Kidney epithelial cell (primary cell): ENCODE measurements at regions not wholly inside any gene's neighbourhood (a gene's known extent, or its start where the extent isn't known, plus 50 kb on each side); places are given as distances from the start of the nearest gene placed in this dataset.

Experiments used
- DNase-seq: peaks from one replicate; pipeline ENCODE4 v3.0.0-alpha.2; 2010; ENCODE audit warnings: low read depth
- H3K27me3 ChIP-seq: 2 replicates; pipeline ENCODE4 v1.6.0; 2011; ENCODE audit warnings: low read length; ENCODE audit not compliant: control insufficient read depth, insufficient read depth
- H3K36me3 ChIP-seq: 2 replicates; pipeline ENCODE4 v1.5.1; 2011; ENCODE audit warnings: low read length; ENCODE audit not compliant: control insufficient read depth, insufficient read depth
- H3K4me3 ChIP-seq: 2 replicates; pipeline ENCODE4 v1.5.1; 2011; ENCODE audit warnings: low read depth, mild to moderate bottlenecking, control low read depth, low read length
- TF ChIP-seq, protein P1 (sequence below): IDR thresholded peaks from 2 replicates; pipeline ENCODE4 v1.5.1; 2011; ENCODE audit warnings: mild to moderate bottlenecking, moderate library complexity, low read length, control low read depth, inconsistent platforms; ENCODE audit not compliant: insufficient read depth, poor library complexity, severe bottlenecking

GRCh38 chr1:195763146-195763906, 844.9 kb downstream of the KCNT2 start:
- H3K4me3 ChIP-seq = no peak overlapping the region
- TF ChIP-seq, protein P1, sequence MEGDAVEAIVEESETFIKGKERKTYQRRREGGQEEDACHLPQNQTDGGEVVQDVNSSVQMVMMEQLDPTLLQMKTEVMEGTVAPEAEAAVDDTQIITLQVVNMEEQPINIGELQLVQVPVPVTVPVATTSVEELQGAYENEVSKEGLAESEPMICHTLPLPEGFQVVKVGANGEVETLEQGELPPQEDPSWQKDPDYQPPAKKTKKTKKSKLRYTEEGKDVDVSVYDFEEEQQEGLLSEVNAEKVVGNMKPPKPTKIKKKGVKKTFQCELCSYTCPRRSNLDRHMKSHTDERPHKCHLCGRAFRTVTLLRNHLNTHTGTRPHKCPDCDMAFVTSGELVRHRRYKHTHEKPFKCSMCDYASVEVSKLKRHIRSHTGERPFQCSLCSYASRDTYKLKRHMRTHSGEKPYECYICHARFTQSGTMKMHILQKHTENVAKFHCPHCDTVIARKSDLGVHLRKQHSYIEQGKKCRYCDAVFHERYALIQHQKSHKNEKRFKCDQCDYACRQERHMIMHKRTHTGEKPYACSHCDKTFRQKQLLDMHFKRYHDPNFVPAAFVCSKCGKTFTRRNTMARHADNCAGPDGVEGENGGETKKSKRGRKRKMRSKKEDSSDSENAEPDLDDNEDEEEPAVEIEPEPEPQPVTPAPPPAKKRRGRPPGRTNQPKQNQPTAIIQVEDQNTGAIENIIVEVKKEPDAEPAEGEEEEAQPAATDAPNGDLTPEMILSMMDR = no peak
- H3K36me3 ChIP-seq = no peaks in the 10 kb centered on the region
- no peaks in the 10 kb centered on the region for H3K27me3 ChIP-seq
- no peak for DNase-seq

DNA sequence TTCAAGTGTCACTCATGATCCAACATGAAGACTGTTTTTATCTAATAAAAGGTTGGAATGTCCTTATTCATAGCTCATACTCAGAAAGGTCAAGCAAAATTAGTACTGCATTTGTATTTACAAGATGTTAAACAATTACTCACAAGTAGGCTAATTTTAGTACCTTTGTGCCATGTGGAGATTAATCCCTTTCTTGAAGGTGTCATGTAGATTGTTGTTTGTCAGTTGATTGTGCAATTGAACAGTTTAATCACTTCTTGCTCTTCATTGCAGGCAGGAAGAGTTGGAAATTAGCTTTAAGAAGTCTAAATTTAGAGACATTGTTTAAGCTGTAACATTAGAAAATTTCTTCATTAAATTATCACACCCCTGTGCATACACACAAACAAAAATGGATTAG, 847.1 kb downstream of the KCNT2 start:
- Histone ChIP-seq H3K27me3 (no peaks in the 10 kb centered on the region), H3K36me3 (no peaks in the 10 kb centered on the region), H3K4me3 (no peak overlapping the region)
- TF ChIP-seq, protein P1 = no peak
- no peak for DNase-seq

DNA sequence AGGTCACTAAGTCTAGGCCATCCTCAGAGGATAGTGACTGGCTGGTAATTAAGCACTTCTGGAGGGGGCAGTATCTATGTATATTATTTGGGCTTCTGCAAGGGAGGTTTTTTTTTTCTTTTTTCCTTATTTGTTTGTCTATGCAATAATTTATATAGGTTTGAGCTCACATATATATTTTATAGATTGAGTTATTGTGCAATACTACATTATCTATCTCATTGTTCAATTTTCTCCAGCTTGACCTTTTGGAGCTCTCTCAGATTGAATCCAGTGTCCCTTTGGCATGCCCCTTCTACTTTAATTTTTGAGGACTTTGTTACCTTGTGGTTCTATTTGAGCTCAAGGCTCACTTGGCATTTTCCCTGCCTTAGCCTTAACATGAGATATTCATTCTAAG, 852.1 kb downstream of the KCNT2 start:
- H3K4me3 ChIP-seq = no peak overlapping the region
- no peaks in the 10 kb centered on the region for H3K36me3 ChIP-seq
- no peak for DNase-seq
- TF ChIP-seq, protein P1 = no peak
- H3K27me3 ChIP-seq = no peaks in the 10 kb centered on the region

GRCh38 chr1:195754874-195755273, 853.4 kb downstream of the KCNT2 start:
- DNase-seq = no peak

GRCh38 chr1:195754303-195754702, 853.9 kb downstream of the KCNT2 start:
- DNase-seq = no peak
- Histone ChIP-seq H3K4me3 (no peak overlapping the region), H3K36me3 (no peaks in the 10 kb centered on the region), H3K27me3 (no peaks in the 10 kb centered on the region)
- TF ChIP-seq, protein P1 = no peak

More at GRCh38 chr1:195754874-195755273, 853.4 kb downstream of the KCNT2 start:
- Histone ChIP-seq H3K27me3 (no peaks in the 10 kb centered on the region), H3K4me3 (no peak overlapping the region), H3K36me3 (no peaks in the 10 kb centered on the region)
- TF ChIP-seq, protein P1 = no peak

GRCh38 chr1:195748969-195749368, 859.3 kb downstream of the KCNT2 start:
- H3K4me3 ChIP-seq = no peak overlapping the region
- no peaks in the 10 kb centered on the region for H3K36me3 ChIP-seq
- H3K27me3 ChIP-seq = no peaks in the 10 kb centered on the region
- TF ChIP-seq, protein P1 = no peak
- DNase-seq = no peak
